Stimulated activated CD4-positive, alpha-beta T cell treated with anti-CD3 and anti-CD28 coated beads, TNF-alpha, amount 100 ng/mL, for 4 hours (primary cell): ENCODE measurements at regions not wholly inside any gene's neighbourhood (a gene's known extent, or its start where the extent isn't known, plus 50 kb on each side); places are given as distances from the start of the nearest gene placed in this dataset.

Experiments
- DNase-seq, 3 experiments: peaks; one replicate each; pipeline ENCODE4 v3.0.0-alpha.2; 2020; ENCODE audit warnings: low read depth in 3 of 3

DNA sequence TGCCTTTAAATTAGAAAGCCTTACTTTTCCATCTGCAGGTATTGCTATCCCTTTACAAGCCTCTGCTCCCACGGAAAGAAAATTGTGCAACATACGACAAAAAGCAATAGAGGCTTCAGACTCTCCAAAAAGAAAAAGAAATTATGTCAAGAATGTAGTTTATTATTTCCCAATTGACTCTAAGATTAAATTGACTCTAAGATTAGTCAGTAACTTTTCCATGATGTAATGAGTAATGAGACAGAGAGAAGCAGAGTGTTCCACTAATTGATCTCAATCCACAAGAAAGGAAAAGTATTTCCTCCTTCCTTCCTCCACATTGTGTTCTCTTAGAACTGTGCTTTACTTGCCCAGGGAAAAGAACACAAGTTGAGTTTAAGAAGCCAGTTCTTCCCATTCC, 345.7 kb upstream of the HS3ST1 start:
- DNase-seq, result no peak

DNA sequence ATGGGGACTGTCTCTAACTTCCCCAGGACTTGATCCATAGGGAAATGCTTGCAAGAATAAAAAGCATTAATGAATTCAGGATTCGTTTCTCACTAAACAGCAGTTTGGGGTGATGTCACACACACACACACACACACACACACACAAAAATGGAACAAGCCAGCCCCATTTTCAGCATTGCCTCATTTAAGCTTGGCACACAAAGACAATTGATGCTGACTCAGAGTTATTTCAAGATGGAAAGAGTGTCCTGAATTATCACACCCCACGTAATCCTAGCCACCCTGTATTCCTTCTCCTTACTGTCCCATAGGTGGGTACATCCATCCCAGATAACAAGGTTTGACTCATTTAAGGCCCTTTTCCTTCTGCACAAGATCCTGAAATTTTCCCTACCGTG, 345.1 kb upstream of the HS3ST1 start:
- DNase-seq, result no peak

DNA sequence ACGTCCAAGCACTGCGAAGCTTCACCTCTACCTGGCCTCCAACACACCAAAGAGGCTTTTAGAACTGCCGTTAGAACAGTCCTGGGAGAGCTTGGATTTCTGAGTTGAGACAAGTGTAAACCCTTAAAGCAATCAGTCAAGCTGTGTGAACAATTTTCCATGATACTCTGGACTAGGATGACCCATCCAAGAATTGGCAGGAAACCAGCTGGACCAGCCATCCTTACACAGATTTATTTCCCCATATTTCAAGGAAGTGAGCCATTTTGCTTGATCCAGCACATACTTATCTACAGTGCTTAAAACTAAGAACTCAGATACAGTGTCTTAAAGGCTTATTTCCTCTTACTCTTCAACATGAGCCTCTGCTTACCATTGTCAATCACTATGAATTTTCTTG, 340.7 kb upstream of the HS3ST1 start:
- no peak for DNase-seq

DNA sequence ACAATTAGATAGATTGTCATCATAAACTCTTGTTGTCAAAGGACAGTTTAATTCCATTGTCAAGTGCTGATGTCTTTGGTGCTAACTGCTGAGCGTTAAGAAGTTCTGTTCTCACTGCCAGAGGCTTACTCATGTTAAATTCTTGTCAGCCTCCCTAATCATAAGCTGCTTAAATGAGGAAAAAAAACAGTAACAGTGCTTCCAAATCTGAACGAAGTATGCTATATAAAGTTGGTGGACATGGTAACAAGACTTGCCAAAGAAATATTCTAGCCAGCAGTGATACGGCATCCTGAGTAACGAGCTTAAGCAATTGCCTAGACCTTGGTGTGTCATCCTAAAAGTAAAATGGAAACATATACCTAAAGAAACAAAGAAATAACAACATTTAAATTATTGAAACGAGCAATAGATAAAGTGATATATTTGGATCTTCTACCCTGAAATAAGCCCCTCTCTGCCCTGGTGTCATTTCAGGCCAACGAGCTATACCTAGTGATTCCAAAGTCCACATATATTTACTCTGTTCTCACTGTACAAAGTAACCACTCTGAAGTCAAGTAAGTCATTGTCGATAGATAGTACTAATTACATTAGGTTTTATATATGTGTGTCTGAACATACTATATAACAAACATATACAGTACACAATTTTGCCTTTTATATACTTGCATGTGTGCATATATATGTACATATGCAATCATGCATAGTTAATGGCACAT, 339.7 kb upstream of the HS3ST1 start:
- DNase-seq, result no peak

DNA sequence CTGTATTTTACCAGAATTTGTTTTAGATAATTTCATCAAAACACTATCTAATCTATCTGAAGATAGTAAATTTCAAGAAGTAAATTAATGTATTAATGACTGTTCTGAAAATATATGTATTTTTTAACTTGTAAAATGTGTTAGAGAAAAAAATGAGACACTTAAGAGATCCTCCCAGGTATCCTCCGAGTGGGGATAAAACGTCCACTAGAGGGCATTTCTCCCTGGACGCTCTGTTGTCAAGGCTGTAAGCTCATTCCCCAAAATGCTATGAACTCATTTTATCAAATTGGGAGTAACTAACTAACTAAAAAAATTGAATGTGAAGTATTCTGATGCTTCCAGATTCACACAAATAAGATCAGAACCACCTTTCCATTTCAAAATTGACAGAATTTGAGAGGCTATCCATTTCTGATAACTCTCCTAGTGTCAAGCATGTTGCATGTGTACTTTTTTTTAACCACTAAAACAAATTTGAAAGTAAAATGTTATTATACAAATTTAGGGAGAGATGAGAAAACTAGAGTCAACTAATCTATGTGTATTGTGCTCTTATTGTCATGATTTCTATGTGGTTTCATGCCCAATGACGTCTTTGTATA, 337.3 kb upstream of the HS3ST1 start:
- DNase-seq, result no peak

DNA sequence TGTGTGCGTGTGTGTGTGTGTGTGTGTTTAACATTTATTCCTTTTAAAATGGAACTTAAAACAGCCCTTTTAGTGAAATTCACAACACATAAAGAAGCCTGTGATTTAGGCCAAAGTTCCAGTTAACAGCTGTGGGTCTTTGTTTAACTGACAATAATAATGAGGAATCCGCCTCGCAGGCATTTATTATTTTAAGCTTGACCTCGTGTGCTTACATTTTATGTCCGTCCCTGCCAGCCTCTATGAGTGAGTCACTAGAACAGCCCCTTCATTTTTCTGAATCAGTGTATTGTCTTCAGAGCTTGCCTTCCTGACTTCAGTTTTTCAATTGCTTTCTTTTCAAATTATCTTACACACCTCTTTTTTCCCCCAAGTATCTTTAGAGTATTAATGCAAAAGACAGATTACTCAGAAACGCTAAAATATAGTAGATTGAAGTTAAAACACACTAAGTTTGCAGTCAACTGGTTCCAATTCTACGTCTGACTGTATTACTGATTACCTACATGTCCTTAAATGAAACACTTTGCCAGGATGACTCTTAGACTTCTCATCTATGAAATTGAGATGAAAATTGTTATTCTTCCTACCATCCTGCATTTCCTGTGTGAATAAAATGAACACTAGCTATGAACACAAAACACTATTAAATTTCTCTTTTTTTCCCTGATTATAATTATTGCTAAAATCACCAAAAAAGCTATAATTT, 319.6 kb upstream of the HS3ST1 start:
- DNase-seq, result no peak

DNA sequence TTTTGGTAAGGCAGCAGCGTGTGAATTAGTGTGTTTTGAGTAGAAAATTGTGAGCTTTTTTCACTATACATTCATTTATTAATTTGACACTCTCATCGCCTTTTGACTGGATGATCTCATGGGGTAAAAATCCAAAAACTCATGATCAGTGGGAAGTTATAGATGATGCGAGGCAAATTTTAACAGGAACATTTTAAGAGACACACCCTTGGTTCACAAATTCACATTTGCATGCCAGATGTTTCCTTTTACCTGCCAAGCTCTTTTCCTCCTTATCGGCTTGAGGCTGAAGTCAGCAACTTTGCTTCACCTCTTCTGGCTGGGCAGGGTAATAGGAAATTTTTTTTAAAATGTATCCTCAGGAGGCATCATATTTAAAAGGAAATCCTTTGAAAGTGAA, 318.0 kb upstream of the HS3ST1 start:
- DNase-seq, result no peak

DNA sequence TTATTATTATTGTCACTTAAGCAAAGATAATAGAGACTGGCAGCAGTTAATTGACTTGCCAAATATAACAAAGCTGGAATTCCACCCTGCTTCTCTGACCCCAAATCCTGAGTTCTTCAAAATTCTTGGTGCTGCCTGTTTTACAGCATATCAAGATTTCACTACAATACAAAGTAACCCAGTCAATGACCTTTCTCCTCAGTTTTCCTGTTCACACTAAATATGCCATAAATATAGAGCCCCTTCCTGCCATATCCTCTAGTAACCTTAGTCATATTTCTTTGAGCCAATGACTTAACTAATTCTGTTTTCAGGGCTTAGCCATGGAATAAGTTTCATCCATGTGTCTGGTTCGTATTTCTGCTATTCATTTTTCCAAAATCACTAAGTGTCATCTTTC, 315.3 kb upstream of the HS3ST1 start:
- no peak for DNase-seq

DNA sequence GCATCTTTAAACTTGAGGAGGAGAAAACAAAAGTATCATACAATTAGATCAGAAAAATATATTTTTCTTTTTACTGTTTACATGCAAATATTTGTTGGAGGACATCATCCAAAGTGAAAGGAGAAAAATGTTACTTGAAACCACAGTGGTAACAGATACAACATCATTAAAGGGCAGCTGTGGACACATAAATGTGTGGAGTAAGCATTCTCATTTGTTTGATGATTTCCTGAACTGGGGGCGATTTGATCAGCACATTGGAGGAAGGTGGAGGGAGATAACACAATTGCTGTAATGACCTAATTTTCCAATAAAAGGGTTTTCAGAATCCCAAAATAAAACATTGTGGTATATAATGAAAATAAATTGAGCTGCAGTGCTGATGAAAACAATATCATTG, 314.5 kb upstream of the HS3ST1 start:
- no peak for DNase-seq

DNA sequence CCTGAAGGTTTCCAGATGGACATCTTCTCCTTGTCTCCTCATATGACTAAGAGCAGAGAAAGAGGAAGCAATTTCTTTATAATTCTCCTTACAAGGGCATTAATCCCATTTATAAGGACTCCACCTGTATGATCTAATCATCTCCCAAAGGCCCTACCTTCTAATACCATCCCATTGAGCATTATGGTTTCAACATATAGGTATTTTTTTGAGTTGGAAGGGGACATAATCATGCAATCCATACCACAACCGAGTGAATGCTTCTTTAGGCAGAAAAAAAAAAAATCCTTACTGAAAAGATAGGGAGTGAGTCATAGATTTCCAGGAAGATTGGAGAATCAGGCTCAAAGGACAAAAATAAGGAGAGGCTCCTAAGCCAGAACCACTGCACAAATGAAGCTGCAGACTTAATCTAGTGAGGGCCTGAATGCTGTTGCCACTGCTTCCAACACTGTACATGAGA, 312.5 kb upstream of the HS3ST1 start:
- DNase-seq, result no peak

DNA sequence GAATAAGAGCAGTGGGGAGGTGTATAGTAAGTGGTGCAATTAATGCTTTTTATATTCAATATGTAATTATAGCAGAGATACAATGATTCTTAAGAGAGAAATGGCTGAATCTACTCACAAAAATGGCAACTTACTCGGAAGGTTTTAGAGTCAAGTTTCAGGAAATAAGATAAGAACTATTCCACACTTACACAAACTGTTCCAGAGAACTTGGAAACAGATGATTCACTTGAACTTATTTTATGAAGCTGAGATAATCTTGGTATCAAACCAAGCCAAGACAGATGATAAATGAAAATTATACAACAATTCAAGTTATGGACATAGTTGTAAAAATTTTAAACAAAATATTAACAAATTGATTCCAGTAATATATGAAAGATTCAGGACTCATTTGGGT, 311.3 kb upstream of the HS3ST1 start:
- DNase-seq, result no peak

DNA sequence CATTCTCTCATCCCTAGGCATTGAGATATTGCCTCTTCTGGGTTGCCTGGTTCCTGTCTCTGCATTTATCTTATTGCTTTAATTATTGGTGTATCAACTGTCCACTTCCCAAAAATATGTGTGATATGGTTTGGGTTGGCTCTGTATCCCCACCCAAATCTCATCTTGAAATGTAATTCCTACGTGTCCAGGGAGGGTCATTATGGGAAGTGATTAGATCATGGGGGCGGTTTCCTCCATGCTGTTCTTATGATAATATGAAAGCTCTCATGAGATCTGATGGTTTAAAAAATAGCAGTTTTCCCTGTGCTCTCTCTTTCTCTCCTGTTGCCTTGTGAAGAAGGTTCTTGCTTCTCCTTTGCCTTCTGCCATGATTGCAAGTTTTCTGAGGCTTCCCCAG, 308.3 kb upstream of the HS3ST1 start:
- no peak for DNase-seq

DNA sequence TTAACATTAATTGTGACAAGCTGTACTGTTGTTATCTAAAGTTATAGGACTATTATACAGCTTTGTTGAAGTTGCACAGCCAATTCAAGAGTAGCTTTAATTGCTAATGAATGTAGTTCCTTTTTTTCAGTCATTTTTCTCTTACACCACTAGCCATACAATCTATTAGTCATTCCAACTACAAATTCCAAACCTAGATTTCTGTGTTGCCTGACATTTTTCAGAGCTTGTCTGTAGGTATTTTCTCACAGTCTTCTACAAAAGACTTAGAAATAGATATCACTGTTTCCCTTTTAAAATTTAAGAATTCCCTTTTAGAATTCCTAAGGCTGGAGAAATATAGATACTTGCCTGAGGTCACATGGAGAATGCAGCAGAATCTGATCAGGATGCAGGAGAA, 307.0 kb upstream of the HS3ST1 start:
- no peak for DNase-seq

DNA sequence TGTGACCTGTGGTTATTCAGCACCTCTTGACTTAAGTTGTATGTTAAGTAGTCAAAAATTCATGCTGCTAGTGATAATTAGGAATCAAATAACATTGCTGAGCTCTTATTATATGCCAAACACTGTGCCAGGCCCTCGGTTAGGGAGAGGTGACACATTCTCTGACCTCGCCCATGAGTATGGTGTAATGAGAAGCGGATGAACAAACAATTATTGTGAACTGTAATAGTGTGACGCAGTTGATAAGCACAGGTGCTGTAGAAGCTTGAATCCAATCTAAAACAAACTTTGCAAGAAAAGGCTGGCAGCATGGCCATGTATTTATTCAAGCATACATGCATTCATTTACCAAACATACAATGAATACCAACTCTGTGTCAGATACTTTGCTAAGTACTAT, 303.5 kb upstream of the HS3ST1 start:
- DNase-seq, result no peak

DNA sequence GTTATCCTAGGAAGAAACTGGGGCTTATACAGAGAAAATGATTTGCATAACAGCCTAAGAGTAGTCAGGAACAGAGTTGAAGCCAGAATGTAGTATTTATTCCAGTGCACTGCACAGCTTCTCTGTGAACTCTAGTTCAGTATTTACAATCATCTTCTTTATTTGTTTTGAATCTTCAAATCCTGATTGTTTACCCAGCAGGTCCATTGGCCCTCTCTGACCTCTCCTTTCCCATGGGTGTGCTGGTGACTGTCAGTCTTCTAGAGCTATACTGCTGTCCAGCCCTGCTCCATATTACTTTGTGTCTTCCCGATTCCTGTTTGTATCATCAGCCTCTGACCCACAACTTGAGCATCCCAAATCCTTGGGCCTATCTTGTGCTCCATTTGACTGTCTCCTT, 301.9 kb upstream of the HS3ST1 start:
- DNase-seq, result no peak

DNA sequence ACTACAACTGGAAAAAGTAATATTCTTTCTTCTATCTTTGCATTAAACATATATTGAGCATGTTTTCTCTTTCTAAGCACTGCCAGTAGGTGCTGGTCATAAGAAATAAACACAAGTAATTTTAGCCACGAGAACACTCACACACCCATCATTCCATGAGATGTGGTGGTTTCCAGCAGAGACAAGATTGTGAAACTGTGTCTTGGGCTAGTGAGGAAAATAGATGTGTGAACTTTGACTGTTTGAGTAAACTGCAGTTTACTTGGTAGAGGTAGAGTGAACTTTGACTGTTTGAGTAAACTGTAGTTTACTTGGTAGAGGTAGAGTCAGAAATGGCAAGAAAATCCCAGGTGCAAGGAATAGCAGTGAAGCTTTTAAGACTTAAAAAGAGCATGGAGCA, 300.9 kb upstream of the HS3ST1 start:
- DNase-seq, result no peak

DNA sequence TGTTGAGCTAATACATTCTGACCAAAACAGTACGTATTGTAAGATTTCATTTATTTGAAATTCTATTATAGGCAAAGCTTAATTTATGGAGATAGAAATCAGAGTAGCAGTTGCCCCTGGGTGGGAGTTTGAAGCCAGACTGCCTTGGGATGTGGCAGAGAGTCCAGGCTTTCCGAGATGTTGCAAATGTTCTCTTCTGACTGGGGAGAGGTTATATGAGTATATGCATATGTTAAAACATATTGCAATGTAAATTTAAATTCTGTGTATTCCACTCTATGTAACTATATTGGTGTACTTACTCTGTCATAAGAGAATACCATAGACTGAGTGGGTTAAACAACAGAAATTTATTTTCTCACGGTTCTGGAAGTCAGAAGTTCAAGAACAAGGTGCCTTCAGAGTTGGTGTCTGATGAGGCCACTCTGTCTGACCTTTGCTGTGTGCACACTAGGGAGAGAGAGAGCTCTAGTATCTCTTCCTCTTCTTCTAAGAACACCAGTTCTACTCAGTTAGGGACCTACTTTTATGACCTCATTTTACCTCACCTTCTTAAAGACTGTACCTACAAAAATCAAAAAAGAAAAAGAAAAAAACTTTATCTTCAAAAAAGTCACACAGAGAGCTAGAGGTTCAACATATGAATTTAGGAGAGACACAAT, 299.3 kb upstream of the HS3ST1 start:
- DNase-seq, result no peak

DNA sequence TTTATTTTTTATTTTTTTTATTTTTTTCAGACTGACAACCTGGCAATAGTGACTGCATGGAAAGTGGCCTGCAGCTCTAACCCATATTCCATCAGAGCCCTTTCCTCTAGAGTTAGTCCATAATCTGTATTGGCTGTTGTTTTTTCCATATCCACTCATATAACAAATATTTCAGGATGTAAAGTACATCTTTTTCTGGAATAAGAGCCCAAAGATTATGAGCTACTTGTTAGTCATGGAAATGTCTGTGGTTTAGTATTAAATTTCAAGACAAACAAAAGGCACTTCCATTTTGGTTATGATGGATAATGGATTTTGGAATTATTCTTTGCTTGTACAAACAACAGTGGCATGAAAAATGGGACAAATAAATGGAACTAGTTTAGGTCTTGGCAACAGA, 296.0 kb upstream of the HS3ST1 start:
- no peak for DNase-seq

DNA sequence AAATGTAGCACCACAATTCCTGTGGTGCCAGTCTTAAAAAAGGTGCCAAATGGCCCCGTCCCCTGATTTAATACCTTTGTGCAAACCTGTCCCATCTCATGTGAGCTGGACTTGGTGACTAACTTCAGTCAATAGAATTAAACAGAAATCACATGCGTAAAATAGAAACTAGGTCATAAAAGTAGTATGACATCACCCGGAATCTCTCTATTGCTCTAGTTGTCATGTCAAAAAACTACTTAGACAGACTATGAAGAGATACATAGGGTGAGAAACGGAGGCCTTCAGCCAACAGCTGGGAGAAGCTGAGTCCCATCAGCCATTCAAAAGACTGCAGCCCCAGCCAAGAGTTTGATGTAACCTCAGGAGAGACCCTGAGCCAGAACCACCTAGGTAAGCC, 293.5 kb upstream of the HS3ST1 start:
- DNase-seq, result no peak

DNA sequence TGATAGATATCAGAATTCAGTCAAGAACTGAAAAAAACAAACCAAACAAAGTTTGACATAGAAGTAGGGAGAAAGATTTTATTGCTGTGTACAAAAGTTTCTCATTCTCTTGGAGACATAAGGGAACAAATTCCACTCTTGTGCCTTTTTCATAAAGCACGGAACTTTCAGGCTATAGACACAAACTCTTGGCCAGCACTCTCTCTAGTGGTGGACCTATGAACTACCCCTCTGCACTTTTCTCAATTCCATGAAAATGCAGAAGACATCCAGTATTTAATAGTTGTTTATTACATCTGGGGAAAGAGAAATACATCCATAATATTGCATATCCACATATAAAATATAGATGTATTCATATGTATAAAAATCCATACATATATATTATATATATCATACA, 291.6 kb upstream of the HS3ST1 start:
- DNase-seq, result no peak

DNA sequence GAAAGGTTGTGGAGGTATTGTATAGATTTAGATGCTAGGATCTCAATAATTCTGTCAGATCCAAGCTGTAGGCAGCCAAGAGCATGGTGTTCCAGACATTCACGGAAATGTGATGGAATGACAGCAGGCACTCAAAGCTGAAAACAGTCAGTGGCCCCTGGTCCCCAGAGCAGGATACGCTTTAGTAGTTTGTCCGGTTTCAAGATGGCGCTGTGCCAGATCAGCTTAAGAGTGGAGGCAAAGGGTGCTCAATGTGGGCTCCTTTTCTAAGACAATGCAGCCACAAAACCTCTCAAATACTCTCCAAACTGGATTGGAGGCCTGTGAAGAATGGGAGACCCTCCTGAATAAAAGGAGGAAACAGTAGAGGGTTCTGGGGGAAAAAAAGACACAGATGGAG, 291.2 kb upstream of the HS3ST1 start:
- DNase-seq, result no peak

DNA sequence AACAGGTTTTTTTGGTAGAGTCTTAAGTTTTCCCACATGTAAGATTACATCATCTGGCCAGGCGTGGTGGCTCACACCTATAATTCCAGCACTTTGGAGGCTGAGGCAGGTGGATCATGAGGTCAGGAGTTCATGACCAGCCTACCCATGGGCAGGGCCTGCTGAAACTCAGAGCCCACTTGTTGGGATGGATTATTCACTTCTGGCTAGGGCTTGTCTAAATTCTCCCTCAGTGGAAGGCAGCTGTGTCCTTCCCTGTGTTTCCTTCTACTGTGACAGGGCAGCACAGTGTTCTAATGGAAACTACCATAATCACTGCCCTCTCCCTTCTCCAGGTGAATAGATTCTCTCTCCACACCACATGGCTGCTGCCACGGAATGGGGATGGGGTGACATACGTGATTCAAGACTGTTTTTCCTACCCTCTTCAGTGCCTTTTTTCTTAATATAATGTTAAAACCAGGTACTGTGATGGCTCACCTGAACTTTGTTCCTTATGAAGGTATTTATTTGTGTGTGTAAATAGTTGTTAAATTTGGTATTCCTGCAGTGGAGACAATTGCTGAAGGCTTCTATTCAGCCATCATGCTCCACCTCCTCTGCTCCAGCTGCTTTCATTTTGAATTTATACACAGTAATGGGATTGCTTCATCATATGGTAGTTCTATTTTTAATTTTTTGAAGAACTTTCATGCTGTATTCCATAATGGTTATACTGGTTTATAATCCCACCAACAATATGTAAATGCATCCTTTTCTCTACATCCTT, 287.2 kb upstream of the HS3ST1 start:
- DNase-seq, result no peak
